ENCODE measurements at regions not wholly inside any gene's neighbourhood (a gene's known extent, or its start where the extent isn't known, plus 50 kb on each side); places are given as distances from the start of the nearest gene placed in this dataset.

- TF ChIP-seq GATA2 (IDR thresholded peaks at IDR 0.05; ENCODE audit: low read depth, low read length) (no peak), GATA3 (IDR thresholded peaks at IDR 0.05; ENCODE audit: low read depth, low read length) (no peak)
These were observed 936.7 kb downstream of the BRD1 start for GRCh38 chr22:48890693-48891554.

DNA sequence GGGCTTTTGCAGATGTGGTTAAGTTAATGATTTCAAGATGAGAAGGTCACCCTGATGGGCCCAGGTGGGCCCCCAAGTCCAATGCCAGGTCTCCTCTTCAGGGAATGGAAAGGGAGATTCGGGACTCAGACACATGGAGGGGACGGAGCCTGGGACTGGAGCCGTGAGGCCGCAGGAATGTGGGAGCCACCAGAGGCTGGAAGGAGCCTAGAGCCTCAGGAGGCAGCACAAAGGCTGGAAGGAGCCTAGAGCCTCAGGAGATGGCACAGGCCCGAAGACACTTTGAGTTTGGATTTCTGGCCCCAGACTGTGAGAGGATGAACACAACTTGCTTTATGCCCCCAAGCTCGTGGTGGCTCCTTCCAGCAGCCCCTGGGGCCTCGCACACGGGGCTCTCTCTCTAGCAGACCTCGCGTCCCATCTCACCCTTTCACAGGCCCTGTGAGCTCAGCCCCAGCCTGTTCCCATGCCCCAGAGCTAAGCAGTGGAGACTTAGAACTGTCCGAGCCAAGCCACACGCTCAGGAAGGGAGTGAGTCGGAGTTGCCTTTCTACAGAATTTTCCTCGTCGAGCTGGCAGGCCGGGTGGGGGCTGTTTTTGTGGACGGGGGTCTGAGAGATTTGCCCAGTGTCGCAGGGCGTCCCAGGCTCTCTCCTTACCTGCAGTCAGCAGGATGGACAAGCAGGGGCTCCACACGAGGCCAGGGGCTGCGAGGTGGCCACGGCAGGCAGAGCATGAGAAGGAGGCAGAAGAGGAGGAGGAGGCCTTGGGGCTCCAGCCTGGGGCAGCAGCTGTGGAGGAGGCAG is 937.6 kb downstream of the BRD1 start:
- TF ChIP-seq GATA2 (IDR thresholded peaks at IDR 0.05; ENCODE audit: low read depth, low read length): no peak
- no peak for TF ChIP-seq GATA3 (IDR thresholded peaks at IDR 0.05; ENCODE audit: low read depth, low read length)

GRCh38 chr22:48889209-48889830 is 938.4 kb downstream of the BRD1 start:
- TF ChIP-seq GATA2 (IDR thresholded peaks at IDR 0.05; ENCODE audit: low read depth, low read length) (no peak), GATA3 (IDR thresholded peaks at IDR 0.05; ENCODE audit: low read depth, low read length) (no peak)

DNA sequence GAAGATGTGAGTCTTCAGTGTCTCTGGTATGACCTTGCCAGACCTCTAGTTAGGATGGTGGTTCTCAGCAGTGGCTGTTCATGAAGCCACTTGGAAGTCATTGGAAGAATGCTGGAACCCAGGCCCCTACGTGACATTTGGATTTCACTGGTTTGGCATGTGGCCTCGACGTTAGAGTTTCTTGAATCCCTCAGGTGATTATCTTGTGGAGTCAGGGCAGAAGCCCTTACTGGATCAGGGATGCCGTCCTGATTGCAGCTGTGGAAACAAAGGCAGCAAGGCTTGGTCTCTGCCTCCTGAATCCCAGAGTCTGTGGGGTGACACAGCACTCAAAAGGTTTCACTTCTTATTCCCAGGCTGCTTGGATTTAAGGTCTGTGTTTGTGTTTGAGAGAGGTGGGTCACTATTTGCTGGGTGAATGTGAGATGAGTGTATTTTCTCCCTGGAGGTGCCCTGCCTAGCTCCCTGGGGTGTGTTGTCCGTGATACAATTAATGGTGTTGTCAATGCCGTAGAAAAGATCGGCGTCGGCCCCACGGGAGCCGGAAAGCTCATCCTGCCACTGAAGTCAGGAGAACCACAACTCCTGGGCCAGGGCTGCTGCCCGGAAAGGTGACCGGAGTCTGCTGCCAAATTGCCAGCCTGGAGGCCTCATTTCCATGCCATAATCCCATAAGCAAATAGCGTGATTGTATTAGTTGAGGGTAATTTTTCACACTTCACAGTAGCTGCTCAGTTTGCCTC is 939.0 kb downstream of the BRD1 start:
- TF ChIP-seq GATA3 (IDR thresholded peaks at IDR 0.05; ENCODE audit: low read depth, low read length): no peak

- TF ChIP-seq GATA3 (IDR thresholded peaks at IDR 0.05; ENCODE audit: low read depth, low read length) (no peak), GATA2 (IDR thresholded peaks at IDR 0.05; ENCODE audit: low read depth, low read length) (no peak)
These were observed 940.0 kb downstream of the BRD1 start for GRCh38 chr22:48887394-48888332.

GRCh38 chr22:48886604-48887393 is 940.9 kb downstream of the BRD1 start:
- TF ChIP-seq GATA3 (IDR thresholded peaks at IDR 0.05; ENCODE audit: low read depth, low read length) (no peak), GATA2 (IDR thresholded peaks at IDR 0.05; ENCODE audit: low read depth, low read length) (no peak)

DNA sequence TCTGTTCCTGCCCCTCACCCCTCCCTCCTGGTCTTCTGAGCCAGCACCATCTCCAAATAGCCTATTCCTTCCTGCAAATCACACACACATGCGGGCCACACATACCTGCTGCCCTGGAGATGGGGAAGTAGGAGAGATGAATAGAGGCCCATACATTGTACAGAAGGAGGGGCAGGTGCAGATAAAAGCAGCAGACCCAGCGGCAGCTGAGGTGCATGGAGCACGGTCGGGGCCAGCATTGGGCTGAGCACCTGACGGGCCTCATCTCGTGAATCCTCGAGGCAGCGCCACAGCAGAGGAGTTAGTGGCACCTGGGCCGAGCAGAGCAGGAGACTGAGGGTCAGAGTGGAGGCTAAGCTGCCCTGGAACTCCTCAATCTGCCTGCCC is 941.8 kb downstream of the BRD1 start:
- TF ChIP-seq GATA2 (IDR thresholded peaks at IDR 0.05; ENCODE audit: low read depth, low read length): no peak
- no peak for TF ChIP-seq GATA3 (IDR thresholded peaks at IDR 0.05; ENCODE audit: low read depth, low read length)

GRCh38 chr22:48885271-48885918 is 942.3 kb downstream of the BRD1 start:
- TF ChIP-seq GATA2 (IDR thresholded peaks at IDR 0.05; ENCODE audit: low read depth, low read length) (no peak), GATA3 (IDR thresholded peaks at IDR 0.05; ENCODE audit: low read depth, low read length) (no peak)

DNA sequence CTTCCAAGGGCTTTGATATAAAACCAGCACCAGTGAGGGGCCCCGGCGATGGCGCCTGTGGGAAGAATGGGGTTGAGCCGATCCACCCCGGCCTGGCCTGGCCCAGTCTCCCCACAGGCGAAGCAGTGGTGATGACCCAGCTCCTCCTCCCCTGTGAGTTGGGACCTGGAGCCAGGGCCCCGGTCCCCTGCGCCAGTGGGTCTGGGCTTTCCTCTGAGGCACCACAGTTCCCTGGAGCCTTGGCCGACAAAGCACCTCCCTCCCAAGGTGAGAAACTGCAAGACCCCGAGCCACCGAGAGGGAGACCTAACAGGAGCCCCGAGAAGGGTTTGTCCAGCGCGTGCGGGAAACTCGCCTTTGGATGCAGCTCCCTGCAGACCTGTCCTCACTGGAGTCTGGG is 942.9 kb downstream of the BRD1 start:
- TF ChIP-seq GATA2 (IDR thresholded peaks at IDR 0.05; ENCODE audit: low read depth, low read length): no peak
- TF ChIP-seq GATA3 (IDR thresholded peaks at IDR 0.05; ENCODE audit: low read depth, low read length): no peak

- TF ChIP-seq GATA2 (IDR thresholded peaks at IDR 0.05; ENCODE audit: low read depth, low read length) (no peak), GATA3 (IDR thresholded peaks at IDR 0.05; ENCODE audit: low read depth, low read length) (no peak)
These were observed 943.3 kb downstream of the BRD1 start for GRCh38 chr22:48884324-48884723.

- TF ChIP-seq GATA2 (IDR thresholded peaks at IDR 0.05; ENCODE audit: low read depth, low read length): no peak
- no peak for TF ChIP-seq GATA3 (IDR thresholded peaks at IDR 0.05; ENCODE audit: low read depth, low read length)
These were observed 944.3 kb downstream of the BRD1 start for GRCh38 chr22:48883211-48883960.
